Neural cell (in vitro differentiated cells): ENCODE measurements at regions not wholly inside any gene's neighbourhood (a gene's known extent, or its start where the extent isn't known, plus 50 kb on each side); places are given as distances from the start of the nearest gene placed in this dataset.

Source experiments
- H2AFZ ChIP-seq: fragments of 200-600, 300-800 bp; sonication (generic), shearing (Covaris generic); 2 replicates; pipeline ENCODE4 v1.6.0; 2014; ENCODE audit warnings: low read depth, mild to moderate bottlenecking, antibody characterized with exemption, low read length, moderate library complexity
- H3F3A ChIP-seq: fragments of 200-600 bp; shearing (Covaris generic); 2 replicates; pipeline ENCODE4 v1.6.1; 2016; ENCODE audit warnings: mild to moderate bottlenecking, moderate library complexity, mixed read lengths, antibody characterized with exemption, low read length; ENCODE audit not compliant: insufficient read depth, poor library complexity, severe bottlenecking
- H3K27ac ChIP-seq: fragments of 200-600, 300-800 bp; sonication (generic), shearing (Covaris generic); 2 replicates; pipeline ENCODE4 v1.5.1; 2014; ENCODE audit warnings: mild to moderate bottlenecking, low read length, moderate library complexity
- H3K27me3 ChIP-seq: fragments of 300-800, 200-600 bp; sonication (generic), shearing (Covaris generic); 2 replicates; pipeline ENCODE4 v1.6.0; 2014; ENCODE audit warnings: mild to moderate bottlenecking, low read depth, low read length, moderate library complexity; ENCODE audit not compliant: insufficient read depth
- H3K36me3 ChIP-seq: fragments of 300-800, 200-600 bp; sonication (generic), shearing (Covaris generic); 2 replicates; pipeline ENCODE4 v1.5.1; 2014; ENCODE audit warnings: mild to moderate bottlenecking, antibody characterized with exemption, low read length, moderate library complexity; ENCODE audit not compliant: insufficient read depth
- H3K4me2 ChIP-seq: fragments of 300-800, 200-600 bp; sonication (generic), shearing (Covaris generic); 2 replicates; pipeline ENCODE4 v1.6.0; 2014; ENCODE audit warnings: mild to moderate bottlenecking, low read length
- H3K4me3 ChIP-seq: fragments of 300-800, 200-600 bp; sonication (generic), shearing (Covaris generic); 2 replicates; pipeline ENCODE4 v1.5.1; 2014; ENCODE audit warnings: mild to moderate bottlenecking, low read length, moderate library complexity
- H3K79me2 ChIP-seq: fragments of 200-600 bp; shearing (Covaris generic); replicated peaks from 2 replicates; pipeline ENCODE4 v1.6.0; 2014; ENCODE audit warnings: mild to moderate bottlenecking, low read length, moderate library complexity; ENCODE audit not compliant: insufficient read depth
- H3K9ac ChIP-seq: fragments of 300-800, 200-600 bp; sonication (generic), shearing (Covaris generic); 2 replicates; pipeline ENCODE4 v1.6.1; 2016; ENCODE audit warnings: mild to moderate bottlenecking, low read length, mixed read lengths
- H3K9me2 ChIP-seq: fragments of 200-600 bp; shearing (Covaris generic); 2 replicates; pipeline ENCODE4 v1.6.1; 2016; ENCODE audit warnings: mild to moderate bottlenecking, low read length, mixed read lengths; ENCODE audit not compliant: insufficient read depth
- H3K9me3 ChIP-seq: fragments of 200-600, 300-800 bp; sonication (generic), shearing (Covaris generic); 2 replicates; pipeline ENCODE4 v1.6.1; 2016; ENCODE audit warnings: mild to moderate bottlenecking, mixed run types, low read length, moderate library complexity, mixed read lengths
- H4K20me1 ChIP-seq: fragments of 200-600 bp; shearing (Covaris generic); 2 replicates; pipeline ENCODE4 v1.6.1; 2016; ENCODE audit warnings: mild to moderate bottlenecking, mixed run types; ENCODE audit not compliant: insufficient read depth
- EP300 ChIP-seq: fragments of 450-650 bp; conservative IDR thresholded peaks from 2 replicates; pipeline ENCODE4 v1.6.1; 2014; ENCODE audit warnings: antibody characterized with exemption, mild to moderate bottlenecking, moderate library complexity; ENCODE audit not compliant: poor library complexity, severe bottlenecking
- MXI1 ChIP-seq: fragments of 450-650 bp; conservative IDR thresholded peaks from 2 replicates; pipeline ENCODE4 v1.6.1; 2014; ENCODE audit warnings: antibody characterized with exemption, mild to moderate bottlenecking; ENCODE audit not compliant: poor library complexity, severe bottlenecking
- POLR2AphosphoS5 ChIP-seq: IDR thresholded peaks from 2 replicates; pipeline ENCODE4 v1.6.1; 2012
- RAD21 ChIP-seq: fragments of 450-650 bp; conservative IDR thresholded peaks from 2 replicates; pipeline ENCODE4 v1.6.1; 2014; ENCODE audit warnings: antibody characterized with exemption, mild to moderate bottlenecking, moderate library complexity
- SMC3 ChIP-seq: fragments of 450-650 bp; conservative IDR thresholded peaks from 2 replicates; pipeline ENCODE4 v1.6.1; 2014; ENCODE audit warnings: antibody characterized with exemption, mild to moderate bottlenecking, moderate library complexity; ENCODE audit not compliant: poor library complexity
- TAF1 ChIP-seq: IDR thresholded peaks from 2 replicates; pipeline ENCODE4 v1.6.1; 2012; ENCODE audit warnings: low read depth
- TF ChIP-seq, protein P1 (sequence below): fragments of 450-650 bp; IDR thresholded peaks from 2 replicates; pipeline ENCODE4 v1.5.1; 2014; ENCODE audit warnings: antibody characterized with exemption, mild to moderate bottlenecking, moderate library complexity; ENCODE audit not compliant: poor library complexity, severe bottlenecking
- TF ChIP-seq, protein P2 (sequence below): IDR thresholded peaks from 2 replicates; pipeline ENCODE4 v1.6.1; 2012; ENCODE audit warnings: borderline replicate concordance

DNA sequence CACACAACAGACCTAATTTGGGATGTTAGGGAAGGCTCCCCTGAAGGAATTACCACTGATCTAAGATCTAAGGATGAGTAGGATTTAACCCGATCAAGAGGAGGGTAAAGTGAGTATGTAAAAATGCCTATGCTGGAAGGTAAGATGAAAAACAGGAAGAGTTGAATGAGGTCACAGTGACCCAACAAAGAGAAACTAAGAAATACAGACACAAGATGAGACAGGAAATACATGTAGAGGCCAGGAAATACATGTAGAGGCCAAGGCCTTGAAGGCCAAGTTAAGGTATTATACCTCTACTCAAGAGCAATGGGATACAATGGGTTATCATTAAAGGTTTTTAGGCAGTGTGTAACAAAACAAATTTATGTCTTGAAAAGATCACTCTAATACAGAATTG is 131.6 kb upstream of the TANK start:
- H3K36me3 ChIP-seq = no peaks in the 10 kb centered on the region
- H4K20me1 ChIP-seq = no peaks in the 10 kb centered on the region
- no peak overlapping the region for H3K27ac ChIP-seq
- no peak overlapping the region for H3K9ac ChIP-seq
- no peaks in the 10 kb centered on the region for H3K9me2 ChIP-seq
- TF ChIP-seq, protein P1, sequence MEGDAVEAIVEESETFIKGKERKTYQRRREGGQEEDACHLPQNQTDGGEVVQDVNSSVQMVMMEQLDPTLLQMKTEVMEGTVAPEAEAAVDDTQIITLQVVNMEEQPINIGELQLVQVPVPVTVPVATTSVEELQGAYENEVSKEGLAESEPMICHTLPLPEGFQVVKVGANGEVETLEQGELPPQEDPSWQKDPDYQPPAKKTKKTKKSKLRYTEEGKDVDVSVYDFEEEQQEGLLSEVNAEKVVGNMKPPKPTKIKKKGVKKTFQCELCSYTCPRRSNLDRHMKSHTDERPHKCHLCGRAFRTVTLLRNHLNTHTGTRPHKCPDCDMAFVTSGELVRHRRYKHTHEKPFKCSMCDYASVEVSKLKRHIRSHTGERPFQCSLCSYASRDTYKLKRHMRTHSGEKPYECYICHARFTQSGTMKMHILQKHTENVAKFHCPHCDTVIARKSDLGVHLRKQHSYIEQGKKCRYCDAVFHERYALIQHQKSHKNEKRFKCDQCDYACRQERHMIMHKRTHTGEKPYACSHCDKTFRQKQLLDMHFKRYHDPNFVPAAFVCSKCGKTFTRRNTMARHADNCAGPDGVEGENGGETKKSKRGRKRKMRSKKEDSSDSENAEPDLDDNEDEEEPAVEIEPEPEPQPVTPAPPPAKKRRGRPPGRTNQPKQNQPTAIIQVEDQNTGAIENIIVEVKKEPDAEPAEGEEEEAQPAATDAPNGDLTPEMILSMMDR = no peak
- TF ChIP-seq SMC3 (no peak), EP300 (no peak), TAF1 (no peak), RAD21 (no peak), POLR2AphosphoS5 (no peak), MXI1 (no peak)
- TF ChIP-seq, protein P2, sequence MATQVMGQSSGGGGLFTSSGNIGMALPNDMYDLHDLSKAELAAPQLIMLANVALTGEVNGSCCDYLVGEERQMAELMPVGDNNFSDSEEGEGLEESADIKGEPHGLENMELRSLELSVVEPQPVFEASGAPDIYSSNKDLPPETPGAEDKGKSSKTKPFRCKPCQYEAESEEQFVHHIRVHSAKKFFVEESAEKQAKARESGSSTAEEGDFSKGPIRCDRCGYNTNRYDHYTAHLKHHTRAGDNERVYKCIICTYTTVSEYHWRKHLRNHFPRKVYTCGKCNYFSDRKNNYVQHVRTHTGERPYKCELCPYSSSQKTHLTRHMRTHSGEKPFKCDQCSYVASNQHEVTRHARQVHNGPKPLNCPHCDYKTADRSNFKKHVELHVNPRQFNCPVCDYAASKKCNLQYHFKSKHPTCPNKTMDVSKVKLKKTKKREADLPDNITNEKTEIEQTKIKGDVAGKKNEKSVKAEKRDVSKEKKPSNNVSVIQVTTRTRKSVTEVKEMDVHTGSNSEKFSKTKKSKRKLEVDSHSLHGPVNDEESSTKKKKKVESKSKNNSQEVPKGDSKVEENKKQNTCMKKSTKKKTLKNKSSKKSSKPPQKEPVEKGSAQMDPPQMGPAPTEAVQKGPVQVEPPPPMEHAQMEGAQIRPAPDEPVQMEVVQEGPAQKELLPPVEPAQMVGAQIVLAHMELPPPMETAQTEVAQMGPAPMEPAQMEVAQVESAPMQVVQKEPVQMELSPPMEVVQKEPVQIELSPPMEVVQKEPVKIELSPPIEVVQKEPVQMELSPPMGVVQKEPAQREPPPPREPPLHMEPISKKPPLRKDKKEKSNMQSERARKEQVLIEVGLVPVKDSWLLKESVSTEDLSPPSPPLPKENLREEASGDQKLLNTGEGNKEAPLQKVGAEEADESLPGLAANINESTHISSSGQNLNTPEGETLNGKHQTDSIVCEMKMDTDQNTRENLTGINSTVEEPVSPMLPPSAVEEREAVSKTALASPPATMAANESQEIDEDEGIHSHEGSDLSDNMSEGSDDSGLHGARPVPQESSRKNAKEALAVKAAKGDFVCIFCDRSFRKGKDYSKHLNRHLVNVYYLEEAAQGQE = no peak
- H3K9me3 ChIP-seq = no peaks in the 10 kb centered on the region
- H3K4me3 ChIP-seq = no peak overlapping the region
- H3K27me3 ChIP-seq = no peaks in the 10 kb centered on the region
- H2AFZ ChIP-seq = no peak overlapping the region
- H3K79me2 ChIP-seq = no peaks in the 10 kb centered on the region
- H3F3A ChIP-seq = no peaks in the 10 kb centered on the region
- H3K4me2 ChIP-seq = no peak overlapping the region

DNA sequence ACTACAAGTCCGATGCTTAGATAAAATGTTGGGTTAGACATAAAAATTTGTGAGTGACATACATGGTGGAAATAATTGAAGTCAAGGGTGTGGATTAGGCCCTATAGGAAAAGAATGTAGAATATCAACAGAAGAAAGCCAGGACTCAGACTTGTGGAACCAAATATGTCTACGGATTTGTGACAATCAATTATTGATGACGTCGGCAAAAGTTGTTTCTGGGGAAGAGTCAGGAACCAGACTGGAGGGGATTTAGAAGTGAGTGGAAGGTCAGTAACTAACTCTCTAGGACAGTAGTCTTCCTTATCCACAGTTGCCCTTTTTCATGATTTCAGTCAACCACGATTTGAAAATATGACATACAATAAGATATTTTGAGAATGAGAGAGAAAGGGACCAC is 130.9 kb upstream of the TANK start:
- TF ChIP-seq, protein P2 = no peak
- no peak for TF ChIP-seq EP300
- no peaks in the 10 kb centered on the region for H4K20me1 ChIP-seq

More for the DNA sequence above, 130.9 kb upstream of the TANK start:
- Histone ChIP-seq H3F3A (no peaks in the 10 kb centered on the region), H3K27ac (no peak overlapping the region), H3K9me3 (no peaks in the 10 kb centered on the region), H2AFZ (no peak overlapping the region), H3K9me2 (no peaks in the 10 kb centered on the region), H3K36me3 (no peaks in the 10 kb centered on the region), H3K79me2 (no peaks in the 10 kb centered on the region), H3K9ac (no peak overlapping the region), H3K4me2 (no peak overlapping the region), H3K4me3 (no peak overlapping the region), H3K27me3 (no peaks in the 10 kb centered on the region)
